Central memory CD8-positive, alpha-beta T cell (primary cell): ENCODE measurements at regions not wholly inside any gene's neighbourhood (a gene's known extent, or its start where the extent isn't known, plus 50 kb on each side); places are given as distances from the start of the nearest gene placed in this dataset.

Source experiments
- ATAC-seq: fragments of 150-1000 bp; cut with Tn5 transposase; replicated peaks from 2 replicates; pipeline ENCODE4 v1.10.0; 2022; ENCODE audit warnings: mild to moderate bottlenecking, moderate FRiP score, moderate number of reproducible peaks; ENCODE audit not compliant: poor library complexity, severe bottlenecking; ENCODE audit errors: extremely low read depth
- DNase-seq, 2 donors: peaks; one replicate each; pipeline ENCODE4 v3.0.0; 2021; ENCODE audit warnings: low spot score in 2 of 2
- H3K27ac Mint-ChIP-seq: one replicate; pipeline ENCODE4 v1.8.0; 2022; ENCODE audit warnings: low read depth, mild to moderate bottlenecking, moderate library complexity, mixed read lengths
- H3K27me3 Mint-ChIP-seq: one replicate; pipeline ENCODE4 v1.8.0; 2022; ENCODE audit warnings: mixed read lengths
- H3K36me3 Mint-ChIP-seq: one replicate; pipeline ENCODE4 v1.8.0; 2022; ENCODE audit warnings: mild to moderate bottlenecking, moderate library complexity, mixed read lengths; ENCODE audit not compliant: insufficient read depth
- H3K4me1 Mint-ChIP-seq: one replicate; pipeline ENCODE4 v1.8.0; 2022; ENCODE audit warnings: mixed read lengths
- H3K4me3 Mint-ChIP-seq: one replicate; pipeline ENCODE4 v1.8.0; 2022; ENCODE audit warnings: mild to moderate bottlenecking, moderate library complexity, mixed read lengths
- H3K9me3 Mint-ChIP-seq: one replicate; pipeline ENCODE4 v1.8.0; 2022; ENCODE audit warnings: mixed read lengths

DNA sequence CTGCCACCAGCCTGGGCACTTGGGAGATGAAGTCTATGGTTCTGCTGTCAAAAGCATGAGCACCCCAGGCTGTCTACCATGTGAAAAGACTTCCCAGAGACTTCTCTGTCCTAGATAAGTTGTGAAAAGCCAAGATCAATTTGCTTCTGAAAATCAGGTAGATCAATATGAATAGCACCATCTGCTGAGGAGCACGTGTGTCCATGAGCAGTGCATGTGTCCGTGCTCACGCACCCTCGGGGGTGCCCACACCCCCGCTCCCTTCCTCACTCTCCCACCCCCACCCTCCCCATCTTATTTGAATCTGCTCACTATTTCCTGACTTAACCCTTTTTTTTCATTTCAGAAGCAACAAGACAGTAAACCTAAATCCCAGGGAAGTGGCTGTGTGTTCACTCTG lies 238.3 kb upstream of the SDK2 start:
- Mint-ChIP-seq H3K27ac (no peak overlapping the region), H3K36me3 (no peaks in the 10 kb centered on the region), H3K27me3 (peaks cover 49% of the 10 kb centered on the region), H3K4me3 (no peak overlapping the region), H3K9me3 (no peaks in the 10 kb centered on the region), H3K4me1 (no peaks in the 10 kb centered on the region)
- DNase-seq = no peak
- no peak for ATAC-seq

DNA sequence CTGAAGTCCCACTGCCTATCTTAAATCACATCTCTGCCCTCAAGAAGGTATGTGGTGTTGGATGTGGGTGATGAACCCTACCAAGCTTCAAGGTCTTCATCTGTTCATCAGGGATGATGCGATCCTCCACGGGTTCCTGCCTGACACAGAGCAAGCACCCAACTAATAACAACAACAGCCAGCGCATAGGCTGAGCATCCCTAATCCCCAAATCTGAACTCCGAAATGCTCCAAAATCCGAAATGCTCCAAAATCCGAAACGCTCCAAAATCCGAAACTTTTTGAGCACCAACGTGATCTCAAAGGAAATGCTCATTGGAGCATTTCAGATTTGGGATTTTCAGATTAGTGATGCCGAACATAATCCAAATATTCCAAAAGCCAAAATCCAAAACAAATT lies 238.9 kb upstream of the SDK2 start:
- DNase-seq (no peak), ATAC-seq (no peak)
- Mint-ChIP-seq H3K27ac (no peak overlapping the region), H3K4me3 (no peak overlapping the region), H3K36me3 (no peaks in the 10 kb centered on the region), H3K4me1 (no peaks in the 10 kb centered on the region), H3K9me3 (no peaks in the 10 kb centered on the region), H3K27me3 (peaks cover 48% of the 10 kb centered on the region)

DNA sequence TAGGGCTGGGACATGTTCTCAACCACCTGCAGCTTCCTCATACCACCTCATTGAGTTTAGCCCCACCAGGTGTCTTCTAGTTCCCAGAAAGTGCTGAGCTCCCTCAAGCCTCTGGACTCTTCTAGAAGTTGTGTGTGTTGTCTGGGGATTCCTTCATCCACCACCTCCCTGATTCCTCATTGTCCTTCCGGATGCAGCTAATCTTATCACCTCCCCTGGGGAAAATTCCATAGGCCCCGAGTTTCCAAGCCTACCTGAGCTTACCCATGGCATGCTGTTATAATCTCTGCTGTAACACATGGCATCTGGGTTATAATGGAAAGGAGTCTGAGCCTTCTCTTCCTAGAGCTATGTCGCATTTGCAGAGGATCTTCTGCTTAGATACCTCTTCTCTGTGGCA lies 243.5 kb upstream of the SDK2 start:
- peaks cover 30% of the 10 kb centered on the region for H3K27me3 Mint-ChIP-seq
- H3K4me3 Mint-ChIP-seq = no peak overlapping the region
- H3K27ac Mint-ChIP-seq = no peak overlapping the region
- DNase-seq = no peak
- no peaks in the 10 kb centered on the region for H3K9me3 Mint-ChIP-seq
- no peaks in the 10 kb centered on the region for H3K36me3 Mint-ChIP-seq
- H3K4me1 Mint-ChIP-seq = no peaks in the 10 kb centered on the region
- no peak for ATAC-seq

DNA sequence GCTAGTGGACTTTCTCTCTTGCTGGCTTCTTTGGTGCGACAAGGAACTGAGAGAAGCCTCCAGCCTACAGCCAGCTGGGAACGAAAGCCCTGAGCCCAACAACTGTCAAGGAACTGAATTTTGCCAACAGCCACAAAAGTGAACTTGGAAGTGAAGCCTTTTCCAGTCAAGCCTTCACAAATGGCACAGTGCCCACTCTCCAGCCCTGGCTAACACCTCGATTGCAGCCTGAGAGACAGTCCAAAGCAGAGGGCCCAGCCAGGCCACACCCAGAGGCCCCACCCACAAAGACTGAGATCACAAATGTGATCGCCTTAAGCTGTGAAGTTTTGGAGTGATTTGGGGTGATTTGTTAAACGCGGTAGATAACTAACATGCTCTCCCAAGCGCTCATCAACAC lies 244.6 kb upstream of the SDK2 start:
- Mint-ChIP-seq H3K27ac (no peak overlapping the region), H3K36me3 (no peaks in the 10 kb centered on the region), H3K4me3 (no peak overlapping the region), H3K27me3 (peaks cover 32% of the 10 kb centered on the region), H3K4me1 (no peaks in the 10 kb centered on the region), H3K9me3 (no peaks in the 10 kb centered on the region)
- ATAC-seq (no peak), DNase-seq (no peak)

DNA sequence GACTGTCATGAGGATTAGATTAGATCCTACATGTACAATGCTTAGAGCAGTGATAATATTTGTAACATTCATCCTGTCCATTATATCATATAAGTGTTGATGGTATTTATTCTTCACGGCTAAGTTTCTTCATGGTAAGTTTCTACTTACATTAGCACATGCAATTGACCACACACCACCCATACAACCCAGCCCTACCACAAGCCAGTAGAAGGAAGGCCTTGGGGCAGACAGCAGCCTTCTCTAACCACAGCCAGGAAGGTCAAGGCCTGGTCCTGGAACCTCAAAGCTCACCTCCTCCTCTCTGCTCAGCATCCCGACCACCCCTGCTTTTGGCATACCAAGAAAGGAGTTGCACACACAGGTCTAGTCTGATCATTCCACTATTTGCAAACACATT lies 245.2 kb upstream of the SDK2 start:
- no peak overlapping the region for H3K27ac Mint-ChIP-seq
- no peaks in the 10 kb centered on the region for H3K9me3 Mint-ChIP-seq
- ATAC-seq (no peak), DNase-seq (no peak)
- H3K27me3 Mint-ChIP-seq = peaks cover 32% of the 10 kb centered on the region
- H3K4me3 Mint-ChIP-seq = no peak overlapping the region
- no peaks in the 10 kb centered on the region for H3K36me3 Mint-ChIP-seq
- no peaks in the 10 kb centered on the region for H3K4me1 Mint-ChIP-seq

DNA sequence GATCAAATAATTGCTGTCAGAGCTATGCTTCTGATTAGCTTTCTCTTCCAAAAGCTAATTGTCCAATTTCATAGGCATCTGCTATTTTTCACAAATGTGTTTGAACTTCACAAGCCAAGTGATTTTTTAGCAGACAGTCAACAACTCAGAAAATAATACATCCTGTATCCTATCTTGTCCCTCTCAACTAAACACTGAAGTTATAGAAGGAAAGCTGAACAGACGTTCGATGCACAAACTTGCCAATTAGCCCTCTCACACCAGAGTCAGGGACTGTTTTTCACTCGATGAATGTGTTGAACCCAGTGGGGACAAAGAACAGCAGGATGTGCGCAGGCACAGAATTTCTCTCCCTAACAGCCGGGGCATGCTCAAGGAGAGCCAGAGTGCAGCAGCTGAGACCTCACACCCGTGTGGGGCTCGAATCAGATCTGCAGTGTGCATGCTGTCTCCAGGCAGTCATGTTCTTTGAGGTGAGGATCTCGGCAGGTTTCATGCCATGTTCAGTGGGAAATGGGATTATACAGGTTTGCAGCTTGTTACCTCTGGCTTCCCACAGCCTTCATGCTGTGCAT lies 246.7 kb upstream of the SDK2 start:
- H3K4me3 Mint-ChIP-seq = no peak overlapping the region
- DNase-seq = no peak
- no peak for ATAC-seq
- no peaks in the 10 kb centered on the region for H3K36me3 Mint-ChIP-seq
- H3K4me1 Mint-ChIP-seq = no peaks in the 10 kb centered on the region
- no peaks in the 10 kb centered on the region for H3K9me3 Mint-ChIP-seq
- H3K27ac Mint-ChIP-seq = no peak overlapping the region
- H3K27me3 Mint-ChIP-seq = peaks cover 36% of the 10 kb centered on the region

DNA sequence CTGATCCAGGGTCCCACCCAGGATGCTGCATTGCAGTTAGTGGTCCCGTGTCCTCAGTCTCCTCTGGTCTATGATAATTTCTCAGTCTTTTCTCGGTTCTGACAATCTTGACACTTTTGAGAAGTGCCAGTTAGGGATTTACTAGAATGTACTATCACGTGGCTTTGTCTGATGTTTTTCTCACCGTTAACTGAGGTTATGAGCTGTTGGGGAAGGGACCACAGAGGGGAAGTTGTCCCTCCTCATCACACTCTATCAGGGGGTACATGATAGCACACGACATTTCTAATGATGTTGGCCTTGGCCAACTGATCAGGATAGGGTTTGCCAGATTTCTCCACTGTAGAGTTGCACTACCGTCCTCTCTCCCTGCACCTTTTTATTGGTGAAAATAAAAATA lies 250.9 kb upstream of the SDK2 start:
- no peak overlapping the region for H3K4me3 Mint-ChIP-seq
- DNase-seq = no peak
- no peak for ATAC-seq
- H3K36me3 Mint-ChIP-seq = no peaks in the 10 kb centered on the region
- no peaks in the 10 kb centered on the region for H3K9me3 Mint-ChIP-seq
- H3K4me1 Mint-ChIP-seq = no peaks in the 10 kb centered on the region
- no peak overlapping the region for H3K27ac Mint-ChIP-seq
- H3K27me3 Mint-ChIP-seq = peaks cover 54% of the 10 kb centered on the region

DNA sequence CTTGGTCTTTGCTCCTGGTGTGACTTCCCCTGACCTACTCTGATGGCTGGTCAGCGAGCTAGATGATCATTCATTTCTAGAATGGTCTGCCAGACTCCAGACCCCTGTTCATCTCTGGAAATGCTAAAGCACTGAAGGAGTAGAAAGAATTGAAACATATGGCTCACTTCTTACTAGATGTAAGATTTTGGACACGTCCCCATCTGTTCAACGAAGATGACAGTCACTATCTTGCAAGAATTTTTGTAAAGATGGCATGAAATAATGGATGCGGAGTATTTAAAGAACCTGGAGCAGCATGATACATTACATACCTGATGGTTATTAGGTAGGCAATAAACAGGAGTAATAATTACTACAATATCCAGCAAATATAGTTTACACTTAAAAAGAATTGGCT lies 252.7 kb upstream of the SDK2 start:
- DNase-seq (no peak), ATAC-seq (no peak)
- Mint-ChIP-seq H3K9me3 (no peaks in the 10 kb centered on the region), H3K36me3 (peaks cover 1% of the 10 kb centered on the region), H3K27me3 (peaks cover 65% of the 10 kb centered on the region), H3K27ac (no peak overlapping the region), H3K4me1 (peaks cover 5% of the 10 kb centered on the region), H3K4me3 (no peak overlapping the region)

DNA sequence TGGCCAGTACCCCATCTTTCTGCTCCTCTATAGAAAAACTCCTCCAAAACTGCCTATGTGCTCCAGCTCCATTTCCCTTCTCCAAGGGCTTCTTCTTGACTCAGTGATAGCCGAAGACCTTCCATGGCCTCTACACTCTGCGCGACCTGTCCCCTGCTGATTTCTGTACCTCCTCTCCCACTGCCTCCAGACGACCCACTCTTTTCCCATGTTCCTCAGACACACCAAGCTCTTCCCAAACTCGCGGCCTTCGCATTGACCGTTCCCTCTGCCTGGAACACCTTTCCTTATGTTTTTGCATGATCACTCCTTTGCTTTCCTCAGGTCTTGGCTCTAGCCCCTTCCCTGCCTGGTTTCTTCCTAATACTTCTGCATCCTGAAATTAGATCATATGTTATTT lies 255.6 kb upstream of the SDK2 start:
- H3K27ac Mint-ChIP-seq = no peak overlapping the region

DNA sequence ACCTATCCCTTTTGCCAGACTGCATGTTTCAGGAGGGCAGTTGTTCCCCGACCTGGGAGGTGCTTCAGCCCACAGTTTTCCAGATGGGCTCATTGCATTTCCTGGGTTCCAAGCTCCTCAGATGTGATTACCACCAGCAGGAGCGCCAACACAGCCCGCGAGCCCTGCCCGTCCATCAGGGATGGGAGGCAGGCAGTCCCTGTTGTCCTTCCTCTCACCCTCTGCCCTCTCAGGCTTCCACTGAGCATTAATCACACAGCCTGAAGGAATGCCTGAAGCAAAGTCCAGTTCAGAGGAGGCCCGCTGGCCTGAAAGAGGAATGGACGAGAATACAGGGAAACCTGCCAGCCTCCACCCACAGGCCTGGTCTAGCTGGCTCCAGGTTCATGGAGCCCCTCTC lies 256.3 kb upstream of the SDK2 start:
- Mint-ChIP-seq H3K36me3 (peaks cover 1% of the 10 kb centered on the region), H3K4me3 (no peak overlapping the region), H3K4me1 (peaks cover 7% of the 10 kb centered on the region), H3K27ac (no peak overlapping the region), H3K27me3 (peaks cover 66% of the 10 kb centered on the region), H3K9me3 (no peaks in the 10 kb centered on the region)
- ATAC-seq (no peak), DNase-seq (no peak)

More for the DNA sequence above, 255.6 kb upstream of the SDK2 start:
- peaks cover 7% of the 10 kb centered on the region for H3K4me1 Mint-ChIP-seq
- peaks cover 73% of the 10 kb centered on the region for H3K27me3 Mint-ChIP-seq
- ATAC-seq (no peak), DNase-seq (no peak)
- H3K4me3 Mint-ChIP-seq = no peak overlapping the region
- no peaks in the 10 kb centered on the region for H3K9me3 Mint-ChIP-seq
- H3K36me3 Mint-ChIP-seq = peaks cover 1% of the 10 kb centered on the region

DNA sequence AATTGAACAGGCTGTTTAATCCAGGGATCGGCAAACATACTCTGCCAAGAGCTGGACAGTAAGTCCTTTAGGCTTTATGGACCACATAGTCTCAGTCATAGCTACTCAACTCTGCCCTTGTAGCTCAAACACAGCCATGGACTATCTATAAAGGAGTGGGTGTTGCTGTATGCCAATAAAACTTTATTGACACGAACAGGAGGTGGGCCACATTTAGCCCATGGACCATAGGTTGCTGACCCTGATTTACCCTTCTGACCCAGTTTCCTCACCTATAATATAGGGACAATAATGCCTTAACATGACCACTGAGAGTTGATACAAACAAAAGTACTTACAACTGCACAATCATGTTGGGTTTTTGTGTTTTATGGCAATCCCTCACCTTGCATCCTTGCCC lies 257.0 kb upstream of the SDK2 start:
- ATAC-seq (no peak), DNase-seq (no peak)
- Mint-ChIP-seq H3K9me3 (no peaks in the 10 kb centered on the region), H3K36me3 (peaks cover 1% of the 10 kb centered on the region), H3K27ac (no peak overlapping the region), H3K27me3 (peaks cover 58% of the 10 kb centered on the region), H3K4me1 (peaks cover 7% of the 10 kb centered on the region), H3K4me3 (no peak overlapping the region)

DNA sequence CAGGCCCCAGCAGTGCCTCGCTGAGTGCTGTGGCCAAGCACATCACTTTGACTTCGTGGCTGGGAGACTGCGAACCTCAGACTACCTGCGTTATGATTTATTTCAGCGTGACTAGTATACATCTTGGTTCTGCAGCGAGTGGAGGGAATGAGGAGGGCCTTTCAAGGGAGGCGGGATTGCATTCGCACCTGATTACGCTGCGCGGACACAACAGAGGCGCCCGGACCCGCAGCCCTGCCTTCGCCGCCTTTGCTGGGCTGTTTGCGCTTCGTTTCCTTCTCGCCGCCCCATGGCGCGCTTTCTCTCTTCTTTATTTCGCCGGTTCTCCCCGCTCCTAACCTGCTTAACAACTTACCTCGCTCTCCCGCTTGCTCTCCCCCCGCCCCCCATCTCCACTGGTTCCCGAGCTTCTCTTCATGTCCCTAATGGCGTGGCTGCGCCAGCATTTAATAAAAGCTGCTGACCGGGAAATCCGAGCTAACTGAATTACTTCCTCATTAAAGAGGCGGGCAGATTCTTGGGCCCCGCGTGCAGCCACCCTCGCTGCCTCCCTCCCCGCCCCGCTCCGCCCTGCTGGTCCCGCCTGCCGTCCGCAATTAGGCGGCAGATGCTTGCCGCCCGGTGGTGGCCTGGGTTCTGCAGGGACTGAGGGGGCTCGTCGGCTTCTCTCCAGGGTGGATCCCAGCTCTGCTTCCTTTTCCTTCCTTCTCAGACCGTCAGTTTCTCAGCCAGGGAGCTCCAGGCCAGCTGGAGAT lies 257.6 kb upstream of the SDK2 start:
- ATAC-seq (no peak), DNase-seq (no peak)
- H3K36me3 Mint-ChIP-seq = peaks cover 1% of the 10 kb centered on the region
- H3K27ac Mint-ChIP-seq = peak overlapping the region; percentile 84
- H3K4me1 Mint-ChIP-seq = peaks cover 7% of the 10 kb centered on the region
- H3K9me3 Mint-ChIP-seq = no peaks in the 10 kb centered on the region
- H3K4me3 Mint-ChIP-seq = peak overlapping the region; percentile 76
- H3K27me3 Mint-ChIP-seq = peaks cover 58% of the 10 kb centered on the region

DNA sequence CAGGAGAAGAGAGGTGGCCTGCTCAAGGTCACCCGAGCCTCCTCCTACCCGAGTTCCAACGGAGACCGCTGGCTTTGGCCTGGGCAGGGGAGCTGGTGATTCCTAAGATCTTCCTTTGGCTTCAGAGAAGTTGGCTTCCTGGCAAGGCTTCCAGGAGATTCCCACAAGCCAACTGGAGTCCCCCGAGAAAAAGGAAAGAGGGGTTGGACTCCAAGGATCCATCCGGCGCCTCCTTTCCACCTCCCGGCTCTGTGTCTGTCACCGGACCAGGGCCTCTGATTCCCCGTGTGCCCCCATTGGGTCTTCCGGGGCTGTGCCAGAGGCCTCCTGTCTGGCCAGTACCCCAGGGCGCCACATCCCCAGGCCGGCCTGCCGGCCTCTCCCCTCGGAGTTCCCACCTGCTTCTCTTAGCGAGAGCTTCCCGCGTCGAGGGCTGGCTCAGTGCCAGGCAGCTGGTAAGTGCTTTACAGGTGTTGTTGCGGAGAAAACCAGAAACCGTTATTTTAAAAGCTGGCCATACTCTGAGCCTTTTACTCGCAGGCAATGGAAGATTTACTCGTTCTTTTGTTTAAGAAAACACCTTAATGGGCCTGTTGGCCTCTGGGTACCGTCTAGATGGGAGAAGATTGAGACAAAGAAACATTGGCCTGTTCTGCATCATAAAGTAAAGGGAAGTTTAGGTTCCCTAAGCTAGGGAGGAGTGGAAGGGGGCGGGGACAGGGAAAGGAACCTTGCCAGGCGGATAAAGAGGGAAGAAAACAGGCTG lies 258.4 kb upstream of the SDK2 start:
- peaks cover 1% of the 10 kb centered on the region for H3K36me3 Mint-ChIP-seq
- ATAC-seq (no peak), DNase-seq (no peak)
- no peaks in the 10 kb centered on the region for H3K9me3 Mint-ChIP-seq
- peaks cover 58% of the 10 kb centered on the region for H3K27me3 Mint-ChIP-seq
- H3K27ac Mint-ChIP-seq = no peak overlapping the region
- H3K4me3 Mint-ChIP-seq = peak overlapping the region; percentile 76
- peaks cover 7% of the 10 kb centered on the region for H3K4me1 Mint-ChIP-seq
